Amygdala (tissue), 56 donors: ENCODE measurements at regions not wholly inside any gene's neighbourhood (a gene's known extent, or its start where the extent isn't known, plus 50 kb on each side); places are given as distances from the start of the nearest gene placed in this dataset.

Source experiments
- DNase-seq, 56 donors: peaks; one replicate each; lab custom pipeline; 2025; lab: John Stamatoyannopoulos, UW

DNA sequence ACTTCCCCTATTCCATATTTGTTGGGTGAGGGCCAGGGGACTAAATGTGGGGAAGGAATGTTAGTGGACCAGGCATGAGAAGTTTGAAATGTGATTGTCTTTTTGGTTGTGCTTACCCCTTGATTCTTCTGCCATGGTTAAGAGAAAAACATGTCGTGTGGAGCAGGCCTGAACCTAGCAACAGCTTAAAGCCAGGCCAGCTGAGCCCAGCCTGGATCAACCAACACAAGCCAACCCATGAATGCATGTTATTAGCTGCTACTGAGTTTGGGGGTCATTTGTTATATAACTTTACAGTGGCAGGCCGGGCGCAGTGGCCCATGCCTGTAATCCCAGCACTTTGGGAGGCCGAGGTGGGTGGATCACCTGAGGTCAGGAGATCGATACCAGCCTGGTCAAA lies 52.4 kb upstream of the TRIO start:
- DNase-seq = no peak

DNA sequence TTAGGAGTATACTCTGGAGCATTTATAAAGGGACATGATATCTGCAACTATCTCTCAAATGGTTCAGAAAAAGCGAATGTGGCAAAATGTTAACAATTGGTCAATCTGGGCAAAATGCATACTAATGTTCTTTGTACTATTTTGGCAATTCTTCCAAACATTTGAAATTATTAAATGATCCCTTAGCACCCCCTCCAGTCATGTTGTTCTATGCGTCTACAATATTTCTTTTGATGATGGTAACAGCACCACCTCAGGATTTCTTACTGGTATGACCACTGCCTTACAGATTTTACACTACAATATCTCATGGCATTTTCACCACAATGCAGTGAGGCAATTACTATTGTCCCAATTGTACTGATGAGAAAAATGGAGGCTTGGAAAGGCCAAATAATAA lies 52.9 kb upstream of the TRIO start:
- DNase-seq = no peak

DNA sequence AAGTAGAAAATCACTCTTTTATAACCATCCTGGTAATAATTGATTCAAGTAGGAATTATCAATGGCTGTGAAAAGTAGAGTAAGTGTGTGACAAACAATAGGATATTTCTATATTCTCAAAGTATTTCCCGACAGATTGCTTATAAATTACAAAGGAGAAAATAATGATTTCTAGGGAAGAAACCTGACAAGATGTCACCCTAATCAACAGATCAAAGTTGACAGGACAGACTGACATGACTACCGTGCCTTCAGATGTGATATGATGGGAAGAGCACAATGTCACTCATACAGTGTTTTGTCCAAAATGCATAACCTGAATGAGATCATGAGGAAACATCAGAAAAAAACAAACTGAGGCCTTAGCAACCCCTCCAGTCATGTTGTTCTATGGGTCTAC lies 53.9 kb upstream of the TRIO start:
- DNase-seq = no peak

DNA sequence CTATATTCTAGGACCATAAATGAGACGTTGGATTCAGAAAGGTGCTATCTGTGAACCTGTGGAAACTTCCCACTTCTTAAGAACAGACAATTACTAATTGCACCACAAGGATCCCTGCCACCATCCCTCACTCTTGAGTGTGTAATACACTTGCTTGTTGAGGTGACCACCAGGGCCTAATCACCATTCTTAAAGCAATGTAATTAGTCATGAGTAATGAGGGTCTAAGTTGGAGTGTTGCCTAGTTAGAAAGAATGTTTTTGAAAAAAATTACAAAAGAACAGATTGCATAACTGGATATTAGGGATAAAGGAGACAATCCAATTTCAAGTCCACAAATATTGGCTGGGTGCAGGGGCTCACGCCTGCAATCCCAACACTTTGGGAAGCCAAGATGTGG lies 56.9 kb upstream of the TRIO start:
- no peak for DNase-seq

DNA sequence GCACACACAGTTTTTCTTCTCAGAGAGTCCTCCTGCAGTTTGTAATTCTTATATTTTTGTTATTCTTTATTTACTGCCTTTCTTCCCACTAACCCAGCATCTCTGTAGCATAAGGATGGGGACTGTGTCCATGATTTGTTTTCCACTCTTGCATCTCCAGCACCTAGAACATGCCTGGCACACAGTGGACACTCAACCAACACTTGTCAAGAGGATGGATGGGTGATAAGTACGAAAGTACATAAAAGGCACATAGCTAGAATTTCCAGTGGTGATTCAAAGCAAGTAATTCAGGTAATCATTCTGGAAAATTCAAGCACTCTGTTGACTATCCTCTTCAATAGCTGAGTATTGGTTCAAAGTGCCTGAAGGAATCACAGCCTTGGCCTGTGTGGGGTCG lies 60.2 kb upstream of the TRIO start:
- DNase-seq = no peak

DNA sequence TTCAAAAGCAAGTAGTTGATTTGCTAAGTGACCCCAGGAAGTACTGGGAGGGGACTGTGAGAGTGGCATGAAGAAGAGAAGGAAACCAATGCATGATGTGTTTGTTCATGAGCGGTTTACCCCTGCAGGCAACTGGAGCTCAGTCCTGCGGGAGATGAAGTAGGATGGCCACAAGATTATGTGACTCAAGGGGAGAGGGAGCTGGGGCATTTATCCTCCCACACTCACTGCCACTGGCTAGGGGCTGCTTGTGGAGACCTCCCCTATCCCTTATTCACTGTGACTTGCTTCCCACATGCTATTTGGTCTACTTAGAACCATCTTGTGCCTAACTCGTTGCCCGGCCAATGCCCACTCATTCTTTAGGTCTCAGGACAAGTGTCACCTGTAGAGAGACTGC lies 60.6 kb upstream of the TRIO start:
- no peak for DNase-seq

DNA sequence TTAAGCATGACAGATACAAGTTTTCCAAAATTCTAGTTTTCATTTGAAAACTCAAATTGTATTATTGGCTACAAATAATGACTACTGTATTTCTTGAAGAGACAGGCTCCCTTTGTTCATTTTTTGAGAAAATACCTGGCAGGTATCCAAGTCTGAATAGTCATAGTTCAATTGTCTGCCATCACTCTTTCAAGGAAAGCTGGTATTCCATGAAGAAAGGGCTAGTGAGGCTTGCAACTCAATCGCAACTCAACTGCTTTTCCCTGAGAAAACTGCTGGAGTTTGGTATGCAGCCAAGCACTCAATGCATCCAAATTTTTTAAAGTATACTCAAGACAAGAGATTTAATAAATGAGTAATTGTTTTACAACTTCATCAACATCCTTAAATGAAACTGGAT lies 61.4 kb upstream of the TRIO start:
- DNase-seq = no peak

DNA sequence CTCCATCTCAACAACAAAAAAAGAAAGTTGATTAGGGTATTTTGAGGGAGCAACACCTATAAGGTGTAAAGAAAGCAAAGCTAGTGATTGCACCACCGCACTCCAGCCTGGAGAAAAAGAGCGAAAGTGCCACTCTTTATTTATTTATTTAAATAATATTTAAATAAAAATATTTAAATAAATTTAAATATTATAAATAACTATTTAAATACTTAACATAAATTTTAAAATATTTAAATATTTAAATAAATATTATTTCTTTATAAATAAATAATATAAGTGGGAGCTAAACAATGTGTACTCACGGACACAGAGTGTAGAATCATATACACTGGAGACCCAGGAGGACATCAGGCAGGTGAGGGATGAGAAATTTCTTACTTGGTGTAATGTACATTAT lies 64.4 kb upstream of the TRIO start:
- no peak for DNase-seq

DNA sequence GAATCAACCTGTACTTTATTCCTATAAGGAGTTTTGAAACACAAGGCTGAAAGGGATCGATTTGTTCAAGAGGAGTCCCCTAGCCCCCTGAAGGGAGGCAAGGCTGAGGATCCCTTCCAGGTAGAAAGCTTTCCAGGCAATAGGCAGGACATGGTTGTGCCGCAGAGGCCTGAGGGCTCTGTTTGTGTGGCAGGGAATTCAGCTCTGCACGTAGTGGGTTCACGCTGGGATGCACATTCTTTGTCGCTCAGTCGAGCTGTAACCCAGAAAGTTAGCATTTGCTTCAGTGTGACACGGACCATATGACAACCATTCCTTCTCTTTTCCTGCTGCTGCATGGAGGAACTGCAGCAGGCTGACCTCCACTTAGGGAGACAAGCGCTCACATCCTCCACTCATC lies 65.6 kb upstream of the TRIO start:
- DNase-seq = no peak

DNA sequence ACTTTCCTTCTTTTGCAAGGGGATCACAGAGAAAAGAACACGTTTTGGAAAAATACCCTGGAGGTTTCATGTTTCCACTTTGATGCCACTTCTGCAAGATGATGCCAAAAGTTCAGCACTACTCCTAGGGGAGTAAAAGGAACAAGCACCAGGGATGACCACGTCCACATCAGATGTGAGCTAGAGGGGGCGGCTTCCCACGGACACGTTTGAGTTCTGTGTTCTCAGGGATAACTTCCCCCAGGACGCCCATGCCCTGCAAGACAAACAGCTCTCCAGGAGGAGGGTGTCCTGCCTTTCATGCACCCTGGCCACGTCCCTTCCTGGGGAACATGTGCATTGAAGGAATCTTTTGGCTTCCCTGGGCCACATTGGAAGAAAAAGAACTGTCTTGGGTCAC lies 66.6 kb upstream of the TRIO start:
- DNase-seq = no peak

DNA sequence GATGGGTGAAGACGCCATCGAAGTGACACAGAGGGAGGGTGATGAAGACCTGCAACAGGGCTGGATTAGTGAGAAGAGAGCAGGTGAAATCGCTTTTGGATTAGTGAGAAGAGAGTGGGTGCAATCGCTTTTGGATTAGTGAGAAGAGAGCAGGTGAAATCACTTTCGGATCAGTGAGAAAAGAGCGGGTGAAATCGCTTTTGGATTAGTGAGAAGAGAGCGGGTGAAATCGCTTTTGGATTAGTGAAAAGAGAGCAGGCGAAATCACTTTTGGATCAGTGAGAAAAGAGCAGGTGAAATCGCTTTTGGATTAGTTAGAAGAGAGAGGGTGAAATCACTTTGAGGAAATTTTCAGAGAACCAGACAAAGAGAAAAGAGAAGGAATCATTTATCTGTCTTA lies 67.2 kb upstream of the TRIO start:
- no peak for DNase-seq

DNA sequence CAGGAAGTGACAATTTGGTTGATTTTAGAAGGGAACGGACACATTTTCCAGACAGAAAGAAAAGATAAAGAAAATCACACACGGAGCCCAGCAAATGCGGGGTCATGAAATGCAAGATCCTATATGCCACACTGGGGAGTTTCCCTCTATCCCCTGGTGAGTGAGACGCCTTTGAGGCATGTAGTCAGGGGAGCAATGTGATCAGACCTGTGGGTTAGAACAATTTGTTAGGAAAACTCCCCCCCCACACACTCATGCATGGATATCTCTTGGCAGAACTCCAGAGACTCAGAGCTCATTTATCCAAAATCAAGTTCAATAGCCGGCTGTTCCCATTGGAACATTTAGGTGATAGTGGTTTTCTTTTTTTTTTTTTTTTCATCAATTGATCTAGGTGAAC lies 71.7 kb upstream of the TRIO start:
- DNase-seq = no peak

DNA sequence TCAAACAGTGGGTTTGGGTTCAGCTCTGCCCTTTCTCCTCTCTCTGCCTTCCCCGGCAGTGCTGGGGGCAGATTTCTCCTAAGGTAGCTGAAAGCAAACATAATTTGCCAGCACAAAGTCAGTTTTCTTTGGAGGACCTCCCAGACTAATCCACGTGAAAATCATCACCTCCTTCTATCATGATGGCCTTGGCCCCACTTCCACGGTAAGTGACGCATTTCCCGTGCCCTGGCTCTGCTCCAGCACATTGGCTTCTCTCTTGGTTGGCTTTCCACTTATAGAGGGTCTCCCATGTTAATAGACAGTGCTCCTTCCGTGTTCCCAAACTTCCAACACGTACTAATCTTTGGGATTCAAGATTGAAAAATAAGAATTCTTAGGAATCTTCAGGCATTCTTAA lies 74.1 kb upstream of the TRIO start:
- DNase-seq = no peak

DNA sequence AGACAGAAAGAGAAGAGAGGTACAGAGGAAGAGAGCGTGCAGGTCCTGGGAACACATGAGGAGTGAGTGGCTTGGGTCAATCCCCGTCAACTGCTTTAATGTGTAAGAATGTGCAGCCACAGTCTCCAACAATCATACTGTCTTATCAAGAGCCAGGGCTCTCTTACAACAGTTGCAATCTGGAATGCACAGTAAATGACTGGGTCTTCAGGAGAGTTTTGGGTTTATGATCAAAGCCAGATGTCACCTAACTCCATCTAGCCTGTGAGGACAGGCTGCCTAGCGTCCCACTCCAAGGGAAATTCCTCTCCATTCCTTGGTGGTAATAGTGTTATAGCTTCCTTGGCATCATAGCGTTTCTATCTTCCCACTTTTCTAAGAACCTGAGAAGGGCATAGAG lies 75.0 kb upstream of the TRIO start:
- DNase-seq = no peak

DNA sequence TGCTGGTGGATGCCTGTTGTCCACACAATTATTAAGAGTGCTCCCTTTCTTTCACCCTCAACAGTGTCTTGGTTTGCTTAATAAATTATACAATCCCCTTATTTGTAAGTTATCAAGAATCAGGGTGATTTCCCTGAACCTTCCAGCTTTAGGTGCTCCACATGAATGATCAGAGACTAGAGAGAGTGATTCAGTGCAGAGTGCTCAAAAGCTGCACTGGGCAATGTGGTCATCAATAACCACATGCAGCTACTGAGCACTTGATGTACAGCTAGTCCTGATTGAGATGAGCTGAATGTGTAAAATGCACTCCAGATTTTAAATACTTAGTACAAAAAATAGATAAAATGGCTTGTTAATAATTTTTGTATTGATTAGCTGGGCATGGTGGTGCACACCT lies 76.8 kb upstream of the TRIO start:
- DNase-seq = no peak

DNA sequence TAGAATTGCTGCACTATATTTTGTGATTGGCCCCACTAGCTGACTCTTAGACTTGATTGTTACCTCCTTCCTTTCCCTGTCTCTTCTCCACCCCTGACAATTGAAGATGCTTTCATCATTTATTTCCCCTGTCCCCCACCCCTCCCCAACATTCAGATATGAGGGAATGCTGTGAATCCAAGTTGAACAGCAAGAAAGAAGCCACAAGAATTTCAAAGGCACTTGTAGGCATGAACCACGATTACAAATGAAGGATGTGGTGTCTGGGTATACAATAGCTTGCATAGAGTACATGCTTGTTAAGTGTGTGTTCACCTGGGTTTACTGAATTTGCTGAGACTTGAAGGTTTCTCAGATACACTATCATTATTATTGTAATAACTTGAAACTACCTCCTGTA lies 78.3 kb upstream of the TRIO start:
- DNase-seq = no peak

DNA sequence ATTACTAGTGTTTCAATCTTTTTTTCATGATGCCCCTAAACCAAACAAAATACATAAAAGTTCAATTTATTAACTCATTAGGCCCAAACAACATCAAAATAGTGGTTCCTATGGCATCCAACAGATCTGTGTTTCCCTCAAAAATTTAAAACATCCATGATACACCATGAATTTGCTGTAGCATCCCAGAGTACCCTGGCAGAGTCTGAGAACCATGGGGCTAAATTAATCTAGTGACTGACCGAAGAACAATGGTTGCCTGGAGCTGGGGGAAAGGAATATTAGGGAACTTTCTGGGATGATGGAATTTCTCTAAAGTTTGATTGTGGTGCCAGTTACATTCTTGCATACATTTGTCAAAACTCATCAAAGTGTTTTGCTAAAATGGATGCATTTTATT lies 79.5 kb upstream of the TRIO start:
- DNase-seq = no peak

DNA sequence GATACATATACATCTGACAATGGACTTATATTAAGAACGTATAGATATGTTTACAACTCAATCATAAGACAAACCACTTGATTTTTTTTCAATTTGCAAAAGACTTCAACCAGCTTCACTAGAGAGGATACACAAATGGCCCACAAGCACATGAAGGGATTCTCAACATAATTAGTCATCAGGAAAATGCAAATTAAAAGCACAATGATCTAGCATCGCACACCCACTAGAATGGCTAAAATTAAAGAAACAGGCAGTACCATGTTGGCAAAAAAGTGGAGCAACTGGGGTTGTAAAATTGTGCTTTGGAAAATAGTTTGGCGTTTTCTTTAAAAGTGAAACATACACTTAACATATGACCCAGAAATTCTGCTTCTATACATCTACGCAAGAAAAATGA lies 80.0 kb upstream of the TRIO start:
- no peak for DNase-seq

DNA sequence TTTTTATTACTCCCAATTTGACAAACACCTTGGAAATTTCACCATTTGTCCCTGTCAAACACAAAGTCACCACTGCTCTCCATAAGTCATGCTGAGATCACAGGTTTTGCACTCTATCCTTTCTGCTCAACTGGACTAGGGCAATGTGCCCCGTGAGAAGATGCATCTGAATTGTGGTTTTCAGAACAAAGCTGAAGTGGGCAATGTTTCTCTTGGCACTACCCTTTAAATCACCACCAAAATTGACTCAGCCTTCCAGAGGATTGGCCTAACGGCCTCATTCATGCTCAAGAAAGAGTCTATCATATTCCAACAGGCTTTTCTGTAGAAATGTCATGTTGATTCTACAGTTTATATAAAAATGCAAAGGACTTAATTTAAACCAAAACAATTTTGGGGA lies 81.0 kb upstream of the TRIO start:
- DNase-seq = no peak

DNA sequence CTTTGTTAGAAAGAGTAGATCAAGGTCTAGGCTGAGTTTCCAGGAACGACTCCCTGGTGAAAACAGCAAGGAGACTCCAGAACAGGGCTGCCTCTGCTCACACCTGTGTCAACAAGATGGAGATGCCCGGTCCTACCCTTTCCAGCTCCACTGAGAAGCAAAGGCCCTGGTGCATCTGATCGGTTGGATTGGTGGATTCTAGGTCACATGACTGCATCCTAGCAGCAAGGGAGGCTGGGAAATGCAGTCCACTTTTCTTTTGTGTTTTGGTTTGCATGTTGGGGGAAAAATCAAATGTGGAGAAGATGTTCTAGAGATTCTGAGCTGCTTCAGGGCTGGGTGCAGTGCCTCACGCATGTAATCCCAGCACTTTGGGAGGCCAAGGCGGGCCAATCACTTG lies 82.0 kb upstream of the TRIO start:
- DNase-seq = no peak

DNA sequence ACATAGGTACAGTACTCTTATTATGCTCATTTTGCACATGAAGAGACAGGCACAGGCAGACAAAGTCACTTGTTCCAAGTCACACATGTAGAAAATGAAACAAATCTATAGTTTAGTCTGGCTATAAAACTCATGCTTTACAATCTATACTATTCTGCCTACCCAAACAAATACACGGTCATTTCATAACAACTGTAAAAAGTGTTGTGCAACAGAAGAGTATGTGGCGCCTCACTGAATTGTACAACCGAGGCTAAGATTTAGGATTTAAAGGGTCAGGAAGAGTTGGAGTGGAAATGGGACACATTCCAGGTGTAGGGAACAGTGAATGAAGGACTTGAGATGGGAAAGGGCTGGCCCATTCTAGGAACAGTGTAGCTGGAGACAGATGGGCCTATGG lies 82.9 kb upstream of the TRIO start:
- DNase-seq = no peak

DNA sequence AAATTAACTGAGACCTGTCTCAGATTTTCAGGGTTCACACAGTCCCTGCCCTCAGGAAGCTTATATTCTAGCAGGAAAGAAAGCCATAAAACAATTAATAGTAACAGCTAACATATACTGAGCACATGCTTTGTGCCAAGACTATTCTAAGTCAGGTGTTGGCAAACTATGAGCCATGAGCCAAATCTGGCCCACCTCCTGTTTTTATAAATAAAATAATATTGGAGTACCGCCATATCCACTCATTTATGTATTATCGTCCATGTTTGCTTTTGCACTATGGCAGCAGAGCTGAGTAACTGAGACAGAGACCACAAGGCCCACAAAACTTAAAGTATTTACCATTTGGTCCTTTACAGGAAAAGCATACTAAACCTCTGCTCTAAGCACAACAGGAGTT lies 83.3 kb upstream of the TRIO start:
- DNase-seq = no peak

DNA sequence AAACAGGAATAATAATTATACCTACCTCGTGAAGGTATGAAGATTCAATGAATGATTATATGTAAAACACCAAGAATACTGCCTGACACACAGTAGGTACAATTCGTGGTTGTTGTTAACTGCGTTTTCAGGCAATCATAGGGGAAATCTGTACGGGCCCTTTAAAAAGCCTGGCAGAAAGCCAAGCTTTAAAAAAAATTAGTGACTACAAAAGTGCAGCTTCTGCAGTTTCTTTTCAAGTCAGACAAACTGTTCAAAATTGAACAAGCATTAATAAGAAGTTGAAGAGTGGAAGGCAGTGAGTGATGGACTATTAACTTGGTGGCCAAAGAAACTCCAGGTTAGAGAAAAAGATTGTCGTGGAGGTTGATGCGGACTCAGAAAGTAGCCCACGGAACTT lies 85.9 kb upstream of the TRIO start:
- no peak for DNase-seq

DNA sequence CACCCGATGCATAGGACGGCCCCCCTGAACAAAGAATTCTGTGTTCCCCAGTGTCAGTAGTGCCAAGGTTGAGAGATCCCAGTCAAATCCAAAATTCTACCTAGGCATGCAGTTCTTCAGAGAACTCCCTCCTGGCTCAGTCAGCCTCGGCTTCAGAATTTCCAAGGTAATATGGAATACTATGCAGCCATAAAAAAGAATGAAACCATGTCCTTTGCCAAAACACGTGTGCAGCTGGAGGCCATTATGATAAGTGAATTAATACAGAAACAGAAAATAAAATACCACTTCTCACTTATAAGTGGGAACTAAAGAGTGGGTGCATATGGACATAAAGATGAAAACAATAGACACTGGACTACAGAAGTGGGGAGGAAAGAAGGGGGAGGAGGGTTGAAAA lies 87.1 kb upstream of the TRIO start:
- no peak for DNase-seq
